DMS114 treated with DMSO at 0.1 percent for 48 hours (cell line): ENCODE measurements at regions not wholly inside any gene's neighbourhood (a gene's known extent, or its start where the extent isn't known, plus 50 kb on each side); places are given as distances from the start of the nearest gene placed in this dataset.
"Not testable (repeated sequence)": the region's sequence is repeated elsewhere in the genome, so short reads cannot be mapped to it uniquely, and the experiment has no call there.

Source experiments
- DNase-seq: peaks from one replicate; lab custom pipeline; 2025; ENCODE audit not compliant: unreplicated experiment; lab: John Stamatoyannopoulos, UW

DNA sequence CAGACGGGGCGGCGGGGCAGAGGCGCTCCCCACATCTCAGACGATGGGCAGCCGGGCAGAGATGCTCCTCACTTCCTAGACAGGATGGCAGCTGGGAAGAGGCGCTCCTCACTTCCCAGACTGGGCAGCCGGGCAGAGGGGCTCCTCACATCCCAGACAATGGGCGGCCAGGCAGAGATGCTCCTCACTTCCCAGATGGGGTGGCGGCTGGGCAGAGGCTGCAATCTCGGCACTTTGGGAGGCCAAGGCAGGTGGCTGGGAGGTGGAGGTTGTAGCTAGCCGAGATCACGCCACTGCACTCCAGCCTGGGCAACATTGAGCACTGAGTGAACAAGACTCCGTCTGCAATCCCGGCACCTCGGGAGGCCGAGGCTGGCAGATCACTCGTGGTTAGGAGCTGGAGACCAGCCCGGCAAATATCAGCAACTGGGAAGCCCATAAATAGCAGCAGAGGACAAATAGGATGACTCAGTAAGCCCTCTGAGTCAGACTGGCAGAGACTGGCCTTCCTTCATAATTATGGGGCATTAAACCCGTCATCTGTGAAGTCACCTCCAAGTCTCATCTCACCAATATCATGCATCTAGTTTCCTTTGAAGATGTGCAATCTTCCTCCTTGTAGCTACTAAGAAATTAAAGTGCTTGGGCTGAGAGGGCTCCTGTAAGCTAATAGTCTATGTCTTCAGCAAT, 337.3 kb downstream of the GOLGA6L6 start:
- not testable (repeated sequence) for DNase-seq

DNA sequence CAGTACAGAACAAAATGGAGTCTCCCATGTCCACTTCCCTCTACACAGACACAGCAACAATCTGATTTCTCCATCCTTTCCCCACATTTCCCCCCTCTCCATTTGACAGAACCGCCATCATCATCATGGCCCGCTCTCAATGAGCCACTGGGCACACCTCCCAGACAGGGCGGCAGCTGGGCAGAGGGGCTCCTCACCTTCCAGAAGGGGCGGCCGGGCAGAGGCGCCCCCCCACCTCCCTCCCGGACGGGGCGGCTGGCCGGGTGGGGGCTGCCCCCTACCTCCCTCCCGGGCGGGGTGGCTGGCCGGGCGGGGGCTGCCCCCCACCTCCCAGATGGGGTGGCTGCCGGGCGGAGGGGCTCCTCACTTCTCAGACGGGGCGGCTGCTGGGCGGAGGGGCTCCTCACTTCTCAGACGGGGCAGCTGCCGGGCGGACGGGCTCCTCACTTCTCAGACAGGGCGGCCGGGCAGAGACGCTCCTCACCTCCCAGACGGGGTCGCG, 337.9 kb downstream of the GOLGA6L6 start:
- DNase-seq: not testable (repeated sequence)

DNA sequence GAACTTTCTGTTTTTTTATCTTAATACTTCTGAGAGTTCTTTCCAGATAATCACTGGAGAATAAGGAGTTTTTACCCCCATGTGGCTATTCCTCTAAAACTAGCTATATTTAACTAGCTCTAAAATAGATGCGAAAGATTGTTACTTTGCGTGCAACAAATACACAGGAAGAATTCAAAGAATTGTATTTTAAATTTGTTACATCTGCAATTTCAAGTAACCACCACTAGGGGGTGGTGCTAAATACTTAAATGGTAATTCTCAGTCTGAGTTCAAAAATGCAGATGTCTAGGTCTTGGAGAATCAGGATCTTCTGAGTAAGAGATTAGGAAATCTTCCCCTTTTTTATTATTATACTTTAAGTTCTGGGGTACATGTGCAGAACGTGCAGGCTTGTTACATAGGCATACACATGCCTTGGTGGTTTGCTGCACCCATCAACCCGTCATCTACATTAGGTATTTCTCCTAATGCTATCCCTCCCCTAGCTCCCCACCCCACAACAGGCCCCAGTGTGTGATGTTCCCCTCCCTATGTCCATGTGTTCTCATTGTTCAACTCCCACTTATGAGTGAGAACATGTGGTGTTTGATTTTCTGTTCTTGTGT, 346.9 kb downstream of the GOLGA6L6 start:
- not testable (repeated sequence) for DNase-seq

DNA sequence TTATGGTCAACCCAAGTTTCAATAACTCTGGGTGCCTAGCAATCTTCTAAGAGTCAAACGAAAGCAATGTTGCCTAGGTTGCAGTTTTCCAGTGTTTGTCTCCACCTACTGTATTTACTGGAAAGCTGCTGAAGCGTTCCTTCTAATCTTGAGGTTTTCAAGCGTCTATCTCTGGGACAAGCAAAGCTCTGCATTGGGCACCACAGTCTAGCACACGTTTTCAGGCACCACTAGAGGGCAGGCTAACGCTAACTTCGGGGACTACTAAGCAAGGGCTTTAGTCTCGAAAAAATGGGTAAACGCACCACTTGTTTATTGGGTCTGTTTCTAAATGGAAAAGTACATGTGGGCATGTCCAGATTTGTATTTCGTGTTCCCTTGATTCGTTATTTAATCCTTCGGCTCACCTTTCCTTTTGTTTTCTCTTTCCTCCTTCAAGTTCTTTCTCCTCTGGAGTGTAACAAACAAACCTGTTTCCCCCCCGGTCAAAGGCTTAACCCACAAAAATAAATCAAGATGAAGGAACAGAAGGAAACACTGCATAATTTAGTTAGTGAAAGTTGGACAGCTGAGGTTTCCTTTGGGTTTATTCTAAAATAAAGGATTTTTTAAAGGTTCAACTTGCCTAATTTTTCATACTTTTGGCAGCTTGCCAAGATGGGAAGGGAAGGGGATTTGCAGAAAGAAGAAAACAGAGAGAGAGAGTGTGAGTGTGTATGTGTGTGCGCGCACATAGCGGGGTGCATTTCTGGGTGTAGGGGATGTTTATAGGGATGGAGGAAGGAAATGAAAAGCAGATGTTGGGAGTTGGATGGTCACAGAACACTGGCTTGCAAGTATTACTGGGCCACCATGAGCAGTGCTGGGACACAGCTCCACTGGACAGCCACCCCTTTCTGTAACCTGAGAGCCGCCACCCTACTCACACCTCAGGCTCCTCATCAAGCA, 348.3 kb downstream of the GOLGA6L6 start:
- DNase-seq: not testable (repeated sequence)

DNA sequence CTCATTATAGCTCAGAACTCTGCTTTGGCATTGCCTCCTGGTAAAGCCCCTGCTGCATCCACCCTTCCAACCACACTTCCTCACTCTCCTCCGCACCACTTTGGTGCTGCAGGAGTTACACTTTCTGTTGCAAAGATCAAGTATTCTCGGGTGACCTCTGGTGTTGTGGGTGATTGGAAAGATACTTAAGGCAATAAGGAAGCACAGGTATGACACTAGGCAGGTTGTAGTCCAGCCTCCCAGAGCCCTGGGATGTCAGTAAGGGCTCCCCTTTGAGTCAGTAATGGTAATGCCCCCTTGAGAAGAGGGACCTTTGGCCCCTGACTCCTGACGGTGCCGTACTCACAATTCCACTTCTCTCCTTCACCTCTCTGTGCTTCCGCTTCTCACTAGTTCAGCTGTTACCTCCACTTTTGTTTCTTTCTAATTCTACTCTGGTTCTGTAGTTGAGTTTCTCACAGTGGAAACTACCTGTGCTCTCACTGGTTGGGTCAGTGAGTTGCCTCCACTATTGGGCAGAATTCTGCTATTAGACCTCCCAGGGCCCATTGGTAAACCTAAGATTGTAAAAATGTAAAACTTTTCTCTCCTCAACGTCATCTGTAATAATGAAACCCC, 350.0 kb downstream of the GOLGA6L6 start:
- not testable (repeated sequence) for DNase-seq

DNA sequence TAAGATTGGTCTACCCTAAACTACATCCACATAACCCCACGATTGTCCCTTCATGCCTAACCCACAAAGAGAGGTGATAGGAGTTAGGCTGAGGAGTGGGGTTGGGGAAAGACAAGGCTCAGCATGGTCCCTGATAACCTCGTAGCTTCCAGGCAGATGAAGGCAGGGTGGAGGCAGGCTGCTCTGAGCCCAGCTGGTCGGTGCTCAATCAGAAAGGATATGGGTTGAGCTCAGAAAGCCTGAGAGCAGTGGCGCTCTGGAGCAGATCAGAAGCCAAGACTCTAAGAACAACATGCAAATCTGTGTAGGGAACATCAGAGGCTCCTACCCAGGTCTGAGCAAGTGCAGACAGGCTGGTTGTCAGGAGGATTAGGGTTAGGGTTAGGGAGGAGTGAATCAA, 353.0 kb downstream of the GOLGA6L6 start:
- not testable (repeated sequence) for DNase-seq

DNA sequence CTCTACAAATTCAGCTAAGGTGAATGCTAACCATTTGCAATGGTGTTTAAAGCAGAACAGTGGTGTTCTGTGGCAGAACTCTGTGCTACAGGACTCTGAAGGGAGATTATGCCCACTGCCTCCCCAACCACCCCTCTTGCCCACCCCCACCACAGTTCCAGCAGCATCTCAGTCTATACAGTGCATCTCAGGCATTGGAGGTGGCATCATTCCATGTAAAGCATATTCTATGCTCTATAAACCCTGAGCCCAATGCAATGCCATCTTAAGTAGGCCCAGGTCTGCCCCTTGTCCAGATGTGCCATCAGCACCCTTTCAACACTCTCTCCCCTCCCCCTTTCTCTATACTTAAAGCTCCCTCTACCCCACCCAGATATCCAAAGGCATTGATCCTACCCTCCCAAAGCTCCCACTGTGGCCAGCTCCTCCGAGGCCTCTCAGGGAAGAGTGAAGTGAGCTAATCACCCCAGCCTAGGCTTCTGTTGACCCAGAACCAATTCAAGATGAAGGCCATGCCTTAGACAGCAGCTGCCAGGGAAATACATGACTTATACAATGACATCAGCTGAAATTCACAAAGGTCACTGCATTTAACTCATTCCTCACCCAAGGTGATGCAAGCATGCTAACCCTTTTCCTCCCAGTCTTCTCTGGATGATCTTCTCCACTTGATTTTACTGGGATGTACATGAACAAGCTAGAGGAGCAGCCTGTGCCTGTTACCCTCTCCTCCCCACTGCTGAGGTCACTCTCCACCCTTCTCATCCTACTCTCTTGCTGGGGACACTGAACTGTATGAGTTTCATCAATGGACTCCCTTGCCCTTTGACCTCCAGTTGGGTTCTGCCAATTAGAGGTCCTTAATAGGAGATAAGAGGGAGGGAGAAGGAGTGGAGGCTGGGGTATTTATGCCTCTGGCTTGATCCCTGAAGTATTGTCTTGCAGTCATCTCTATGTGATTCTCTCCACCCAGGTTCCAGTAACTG, 353.9 kb downstream of the GOLGA6L6 start:
- DNase-seq: not testable (repeated sequence)

DNA sequence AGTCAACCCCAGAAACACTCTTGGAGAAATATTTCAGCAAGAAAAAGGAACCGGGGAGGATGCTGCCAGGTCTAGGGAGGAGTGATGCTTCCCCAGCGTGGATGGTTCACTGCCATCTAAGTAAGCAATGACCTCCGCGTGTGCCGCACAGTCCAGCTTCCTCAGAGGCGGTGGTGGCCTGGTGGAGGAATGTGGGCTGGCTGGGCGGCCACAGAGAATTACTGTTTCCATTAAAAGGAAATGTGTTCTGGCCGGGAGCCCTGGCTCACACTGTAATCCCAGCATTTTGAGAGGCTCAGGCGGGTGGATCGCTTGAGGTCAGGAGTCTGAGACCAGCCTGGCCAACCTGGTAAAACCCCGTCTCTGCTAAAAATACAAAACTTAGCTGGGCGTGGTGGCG, 356.7 kb downstream of the GOLGA6L6 start:
- DNase-seq: not testable (repeated sequence)

DNA sequence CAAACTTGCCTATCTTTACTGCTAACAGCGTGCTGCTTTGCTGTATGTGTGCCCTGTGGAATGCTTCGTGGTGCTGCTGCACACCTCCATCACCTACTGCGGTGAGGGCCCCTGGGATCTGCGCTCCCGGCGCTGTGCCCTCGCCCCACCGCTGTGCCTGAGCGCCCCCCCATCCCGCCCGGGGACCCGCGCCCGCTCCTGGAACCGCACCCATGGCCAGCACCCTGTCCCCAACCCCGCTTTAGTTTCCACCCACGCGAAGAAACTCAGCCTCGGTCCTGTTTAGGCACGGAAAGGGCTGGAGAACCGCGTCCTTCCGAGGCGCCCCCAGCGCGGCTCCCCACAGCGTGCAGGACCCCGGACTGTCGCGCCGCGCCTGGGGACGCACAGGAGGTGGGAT, 373.4 kb downstream of the GOLGA6L6 start:
- DNase-seq: not testable (repeated sequence)

DNA sequence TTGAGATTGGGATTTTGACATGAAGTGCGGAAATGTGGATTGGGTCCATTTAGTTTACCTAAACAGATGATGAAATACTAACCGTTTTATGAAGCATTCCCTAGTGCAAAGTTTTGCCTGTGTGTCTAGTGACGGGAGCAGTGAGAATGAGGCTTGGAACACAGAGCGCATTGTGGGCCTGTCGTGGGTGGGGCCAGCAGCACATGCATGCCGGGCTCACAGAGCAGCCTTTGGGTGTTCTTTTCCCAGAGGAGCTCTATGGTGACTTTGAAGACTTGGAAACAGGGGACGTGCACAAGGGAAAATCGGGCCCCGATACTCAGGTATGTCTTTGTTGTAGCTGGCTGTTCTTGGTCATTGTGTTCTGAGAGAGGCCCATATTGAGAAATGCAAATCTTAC, 388.1 kb downstream of the GOLGA6L6 start:
- not testable (repeated sequence) for DNase-seq

DNA sequence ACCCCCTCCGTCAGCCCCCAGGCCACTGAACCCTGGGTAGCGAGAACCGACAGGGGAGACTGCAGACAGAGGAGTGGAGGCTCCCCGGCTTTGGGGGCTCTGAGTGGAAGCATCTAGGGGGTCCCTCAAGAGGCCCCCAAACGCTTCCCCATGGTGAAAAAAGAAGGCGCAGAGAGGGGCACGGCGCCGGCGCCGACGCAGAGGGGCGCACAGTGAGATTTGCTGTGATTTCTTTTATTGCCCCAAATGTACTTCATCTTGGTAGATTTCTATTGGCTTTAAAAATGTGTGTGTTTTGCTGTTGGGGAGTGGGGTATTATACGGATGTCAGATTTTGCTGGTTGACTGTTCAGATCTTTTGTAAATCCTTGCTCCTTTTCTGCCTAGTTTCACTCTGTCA, 392.9 kb downstream of the GOLGA6L6 start:
- DNase-seq: not testable (repeated sequence)

DNA sequence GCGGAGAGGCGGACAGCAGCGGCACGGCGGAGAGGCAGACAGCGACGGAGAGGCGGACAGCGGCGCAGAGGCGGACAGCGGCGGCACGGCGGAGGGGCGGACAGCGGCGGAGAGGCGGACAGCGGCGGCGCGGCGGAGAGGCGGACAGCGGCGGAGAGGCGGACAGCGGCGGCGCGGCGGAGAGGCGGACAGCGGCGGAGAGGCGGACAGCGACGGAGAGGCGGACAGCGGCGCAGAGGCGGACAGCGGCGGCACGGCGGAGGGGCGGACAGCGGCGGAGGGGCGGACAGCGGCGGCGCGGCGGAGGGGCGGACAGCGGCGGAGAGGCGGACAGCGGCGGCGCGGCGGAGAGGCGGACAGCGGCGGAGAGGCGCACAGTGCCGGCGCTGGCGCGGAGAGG, 393.6 kb downstream of the GOLGA6L6 start:
- DNase-seq: not testable (repeated sequence)

DNA sequence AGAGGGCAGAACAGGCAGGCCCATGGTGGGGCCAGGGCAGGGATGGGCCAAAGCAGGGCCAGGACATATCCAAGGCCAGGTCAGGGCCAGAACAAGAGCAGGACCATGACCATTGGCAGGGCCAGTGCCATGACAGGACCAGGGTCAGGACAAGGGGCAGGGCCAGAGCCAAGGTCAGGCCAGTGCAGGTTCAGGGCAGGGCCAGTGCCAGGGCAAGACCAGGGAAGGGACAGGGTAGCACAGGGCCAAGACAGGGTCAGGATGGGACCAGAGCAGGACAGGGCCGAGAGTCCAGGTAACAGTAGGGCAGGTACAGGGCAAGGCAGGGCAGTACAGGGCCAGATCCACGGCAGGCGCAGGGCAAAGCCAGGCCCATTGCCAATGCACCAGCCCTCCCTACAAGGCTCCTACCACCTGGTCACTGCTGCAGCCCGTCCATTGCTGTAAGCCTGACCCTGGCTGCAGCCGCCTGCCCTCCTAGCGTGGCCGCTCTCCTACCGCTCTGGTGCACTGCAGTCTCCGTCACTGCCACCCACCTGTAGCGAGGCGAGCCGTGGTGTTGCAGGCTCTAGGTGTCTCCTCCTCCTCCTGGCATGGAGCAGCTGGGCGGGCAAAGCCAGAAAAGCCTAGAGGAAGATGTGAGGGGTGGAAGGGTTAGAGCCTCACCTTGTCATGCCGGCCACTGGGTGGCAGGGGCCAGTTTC, 397.1 kb downstream of the GOLGA6L6 start:
- not testable (repeated sequence) for DNase-seq

DNA sequence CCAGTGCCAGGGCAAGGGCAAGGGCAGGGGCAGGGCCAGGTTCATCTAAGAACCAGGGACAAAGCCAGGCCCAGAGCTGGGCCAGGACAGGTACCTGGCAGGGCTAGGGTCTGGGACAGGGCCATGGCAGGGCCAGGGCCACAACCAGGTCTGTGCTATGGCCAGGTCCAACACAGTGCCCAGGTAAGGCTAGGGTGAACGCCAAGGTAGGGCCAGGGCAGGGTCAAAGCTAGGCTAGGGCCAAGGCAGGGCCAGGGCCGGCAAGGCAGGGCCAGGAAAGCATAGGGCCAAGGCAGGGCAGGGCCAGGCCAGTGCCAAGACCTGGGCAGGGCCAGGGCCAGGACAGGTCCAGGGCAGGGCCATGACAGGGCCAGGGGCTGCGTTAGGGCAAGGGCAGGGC, 398.7 kb downstream of the GOLGA6L6 start:
- DNase-seq: not testable (repeated sequence)

DNA sequence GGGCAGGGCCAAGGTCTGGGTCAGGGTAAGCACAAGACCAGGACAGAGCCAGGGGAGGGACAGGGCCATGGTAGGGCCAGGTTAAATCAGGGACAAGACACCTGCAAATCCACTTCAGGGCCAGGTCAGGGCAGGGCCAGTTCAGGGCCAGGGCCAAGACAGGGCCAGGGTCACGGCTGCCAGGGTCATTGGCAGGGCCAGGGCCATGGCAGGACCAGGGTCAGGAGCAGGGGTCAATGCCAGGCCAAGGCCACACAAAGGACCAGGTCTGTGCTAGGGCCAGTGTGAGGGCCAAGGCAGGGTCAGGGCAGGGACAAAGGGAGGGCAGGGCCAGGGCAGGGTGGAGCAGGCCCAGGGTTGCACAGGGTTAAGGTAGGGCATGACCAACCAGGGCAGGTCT, 399.2 kb downstream of the GOLGA6L6 start:
- DNase-seq: not testable (repeated sequence)

DNA sequence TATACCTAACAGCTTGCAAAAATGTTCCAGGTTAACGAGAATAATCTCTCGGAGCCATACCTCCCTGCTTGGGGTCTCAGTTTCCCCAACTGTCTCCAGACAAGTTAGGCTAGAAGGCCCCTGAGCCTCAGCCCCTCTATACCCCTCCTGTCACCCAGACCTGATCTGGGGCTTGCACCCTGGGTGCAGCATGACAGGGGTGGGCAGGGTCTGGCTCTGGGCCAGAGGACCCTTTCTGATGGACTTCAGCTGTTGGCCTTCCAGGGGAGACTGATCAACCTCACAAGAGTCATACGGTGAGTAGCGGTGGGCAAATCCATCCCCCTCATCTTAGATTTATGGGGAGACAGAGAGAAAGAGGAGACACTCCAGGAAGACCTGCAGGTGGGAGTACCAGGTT, 416.9 kb downstream of the GOLGA6L6 start:
- not testable (repeated sequence) for DNase-seq

DNA sequence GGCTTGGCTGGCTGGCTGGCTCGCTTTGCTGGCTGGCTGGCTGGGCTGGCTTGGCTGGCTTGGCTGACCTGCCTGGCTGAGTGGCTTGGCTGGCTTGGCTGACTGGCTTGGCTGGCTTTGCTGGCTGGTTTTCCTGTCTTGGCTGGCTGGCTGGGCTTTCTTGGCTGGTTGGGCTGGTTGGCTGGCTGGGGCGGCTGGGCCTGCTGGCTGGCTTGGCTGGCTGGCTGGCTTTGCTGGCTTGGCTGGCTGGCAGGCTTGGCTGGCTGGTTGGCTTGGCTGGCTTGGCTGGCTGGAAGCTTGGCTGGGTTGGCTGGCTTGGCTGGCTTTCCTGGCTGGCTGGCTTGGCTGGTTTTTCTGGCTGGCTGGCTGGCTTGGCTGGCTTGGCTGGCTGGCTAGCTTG, 435.6 kb downstream of the GOLGA6L6 start:
- no peak for DNase-seq

DNA sequence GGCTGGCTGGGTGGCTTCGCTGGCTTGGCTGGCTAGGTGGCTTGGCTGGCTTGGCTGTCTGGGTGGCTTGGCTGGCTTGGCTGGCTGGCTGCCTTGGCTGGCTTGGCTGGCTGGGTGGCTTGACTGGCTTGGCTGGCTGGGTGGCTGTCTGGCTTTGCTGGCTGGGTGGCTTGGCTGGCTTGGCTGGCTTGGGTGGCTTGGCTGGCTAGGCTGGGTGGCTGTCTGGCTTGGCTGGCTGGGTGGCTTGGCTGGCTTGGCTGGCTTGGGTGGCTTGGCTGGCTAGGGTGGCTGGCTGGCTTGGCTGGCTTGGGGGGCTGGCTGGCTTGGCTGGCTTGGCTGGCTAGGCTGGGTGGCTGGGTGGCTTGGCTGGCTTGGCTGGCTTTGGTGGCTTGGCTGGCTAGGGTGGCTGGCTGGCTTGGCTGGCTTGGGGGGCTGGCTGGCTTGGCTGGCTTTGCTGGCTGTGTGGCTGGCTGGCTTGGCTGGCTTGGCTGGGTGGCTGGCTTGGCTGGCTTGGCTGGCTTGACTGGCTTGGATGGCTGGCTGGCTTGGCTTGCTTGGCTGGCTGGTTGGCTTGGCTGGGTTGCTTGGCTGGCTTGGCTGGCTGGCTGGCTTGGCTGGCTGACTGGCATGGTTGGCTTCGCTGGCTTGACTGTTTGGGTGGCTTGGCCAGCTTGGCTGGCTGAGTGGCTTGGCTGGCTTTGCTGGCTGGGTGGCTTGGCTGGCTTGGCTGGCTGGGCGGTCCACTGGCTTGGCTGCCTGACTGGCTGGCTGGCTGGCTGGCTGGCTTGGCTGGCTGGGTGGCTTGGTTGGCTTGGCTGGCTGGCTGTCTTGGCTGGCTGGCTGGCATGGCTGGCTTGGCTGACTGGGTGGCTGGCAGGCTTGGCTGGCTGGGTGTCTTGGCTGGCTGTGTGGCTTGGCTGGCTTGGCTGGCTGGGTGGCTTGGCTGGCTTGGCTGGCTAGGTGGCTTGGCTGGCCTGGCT, 436.3 kb downstream of the GOLGA6L6 start:
- not testable (repeated sequence) for DNase-seq
